A673 (cell line): ENCODE measurements at regions not wholly inside any gene's neighbourhood (a gene's known extent, or its start where the extent isn't known, plus 50 kb on each side); places are given as distances from the start of the nearest gene placed in this dataset.

Source experiments
- BruUV-seq: library from RNA; stranded (reverse); fragments of 400-500 nt; replicated peaks from 2 replicates; lab custom pipeline; 2021; lab: Mats Ljungman, UMichigan
- CTCF ChIA-PET: fragments of 300-600 bp; sonication (Branson Sonifier 250); formaldehyde crosslinking; loops from one replicate; lab custom pipeline; 2022; ENCODE audit warnings: antibody characterized with exemption; lab: Charles Lee
- POLR2A ChIA-PET: fragments of 300-600 bp; sonication (Branson Sonifier 250); formaldehyde crosslinking; loops from one replicate; lab custom pipeline; 2022; ENCODE audit warnings: antibody characterized with exemption; ENCODE audit not compliant: low non-redundant PET; lab: Charles Lee
- DNase-seq: peaks from one replicate; pipeline ENCODE4 v3.0.0-alpha.2; 2015; ENCODE audit warnings: low spot score
- H3K27ac ChIP-seq: fragments of 200-600 bp; sonication (generic); 2 replicates; pipeline ENCODE4 v1.5.1; 2016; ENCODE audit warnings: mixed run types, low read depth, mild to moderate bottlenecking, mixed read lengths, antibody characterized with exemption, low read length; ENCODE audit not compliant: poor library complexity, severe bottlenecking
- H3K27me3 ChIP-seq: fragments of 200-600 bp; sonication (generic); replicated peaks from 2 replicates; pipeline ENCODE4 v1.6.1; 2017; ENCODE audit warnings: mixed run types, low read depth, mild to moderate bottlenecking, mixed read lengths, antibody characterized with exemption, low read length; ENCODE audit not compliant: insufficient read depth, poor library complexity
- H3K36me3 ChIP-seq: fragments of 200-600 bp; sonication (generic); 2 replicates; pipeline ENCODE4 v1.6.1; 2016; ENCODE audit warnings: mixed run types, mild to moderate bottlenecking, mixed read lengths, antibody characterized with exemption, low read length; ENCODE audit not compliant: insufficient read depth, poor library complexity, severe bottlenecking
- H3K4me1 ChIP-seq: fragments of 200-600 bp; sonication (generic); 2 replicates; pipeline ENCODE4 v1.6.1; 2017; ENCODE audit warnings: mixed run types, mild to moderate bottlenecking, mixed read lengths, antibody characterized with exemption, low read length; ENCODE audit not compliant: insufficient read depth, poor library complexity, severe bottlenecking
- H3K4me3 ChIP-seq: fragments of 200-600 bp; sonication (generic); 2 replicates; pipeline ENCODE4 v1.5.1; 2016; ENCODE audit warnings: low read depth, mixed run types, mild to moderate bottlenecking, mixed read lengths, low read length; ENCODE audit not compliant: poor library complexity, severe bottlenecking
- H3K9me3 ChIP-seq: fragments of 200-600 bp; sonication (generic); 2 replicates; pipeline ENCODE4 v1.6.1; 2016; ENCODE audit warnings: mixed run types, low read depth, mild to moderate bottlenecking, mixed read lengths, antibody characterized with exemption, low read length; ENCODE audit not compliant: poor library complexity, severe bottlenecking
- EZH2 ChIP-seq: fragments of 200-600 bp; sonication (generic); IDR thresholded peaks from 2 replicates; pipeline ENCODE4 v1.6.1; 2017; ENCODE audit warnings: borderline replicate concordance, low read depth, mild to moderate bottlenecking, mixed read lengths, antibody characterized with exemption, low read length; ENCODE audit not compliant: poor library complexity, severe bottlenecking
- intact Hi-C: fragments of 100-400 bp; cut with micrococcal nuclease; formaldehyde crosslinking; loops from one replicate; pipeline ENCODE4 v1.10.0; 2022; ENCODE audit not compliant: unreplicated experiment
- TF ChIP-seq, protein P1 (sequence below): fragments of 300-800, 200-600 bp; sonication (generic); conservative IDR thresholded peaks from 2 replicates; pipeline ENCODE4 v1.5.1; 2017; ENCODE audit warnings: low read depth, mild to moderate bottlenecking, antibody characterized with exemption, low read length, moderate library complexity, mixed read lengths

DNA sequence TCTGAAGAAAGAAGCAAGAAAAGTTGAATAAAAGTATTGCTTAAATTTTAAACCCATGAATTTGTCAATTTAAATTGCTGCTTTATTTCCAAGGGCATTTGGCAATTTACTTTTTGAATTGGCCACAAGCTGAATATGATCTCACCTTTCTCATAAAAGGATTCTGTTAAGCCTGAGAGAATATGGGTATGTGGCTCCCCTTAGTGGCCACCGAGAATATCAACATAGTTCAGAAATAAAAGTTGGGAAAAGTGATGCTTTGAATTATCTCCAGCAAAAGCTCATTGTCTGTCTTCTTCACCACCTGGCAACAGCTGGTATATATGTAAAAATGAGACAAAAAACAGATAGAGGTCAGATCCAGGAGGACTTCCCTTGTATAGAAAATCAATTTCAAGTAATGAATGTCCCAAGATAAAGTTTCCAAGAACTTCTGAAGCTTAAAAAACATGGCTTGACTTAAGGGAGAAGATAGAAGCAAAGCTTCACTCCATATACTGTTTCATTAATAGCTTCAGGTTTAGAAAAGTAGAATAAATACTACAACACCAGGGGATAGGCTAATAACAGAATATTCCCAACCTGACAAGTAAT, 290.7 kb upstream of the FAM241A start:
- Histone ChIP-seq H3K4me1 (no peaks in the 10 kb centered on the region), H3K27ac (no peak overlapping the region), H3K9me3 (no peaks in the 10 kb centered on the region), H3K27me3 (no peaks in the 10 kb centered on the region), H3K36me3 (no peaks in the 10 kb centered on the region), H3K4me3 (no peak overlapping the region)
- CTCF ChIA-PET: interaction anchor here (0.6 to 2.2 kb wide), 7 partner anchors 9 to 1812 kb away, joined by 4 to 10 read pairs (median 4); no protein-coding TSS in a partner anchor
- intact Hi-C loops: loop anchor here (1.0 to 10.0 kb wide), 4 partner anchors 176 to 1222 kb away; no protein-coding TSS in a partner anchor
- TF ChIP-seq, protein P1, sequence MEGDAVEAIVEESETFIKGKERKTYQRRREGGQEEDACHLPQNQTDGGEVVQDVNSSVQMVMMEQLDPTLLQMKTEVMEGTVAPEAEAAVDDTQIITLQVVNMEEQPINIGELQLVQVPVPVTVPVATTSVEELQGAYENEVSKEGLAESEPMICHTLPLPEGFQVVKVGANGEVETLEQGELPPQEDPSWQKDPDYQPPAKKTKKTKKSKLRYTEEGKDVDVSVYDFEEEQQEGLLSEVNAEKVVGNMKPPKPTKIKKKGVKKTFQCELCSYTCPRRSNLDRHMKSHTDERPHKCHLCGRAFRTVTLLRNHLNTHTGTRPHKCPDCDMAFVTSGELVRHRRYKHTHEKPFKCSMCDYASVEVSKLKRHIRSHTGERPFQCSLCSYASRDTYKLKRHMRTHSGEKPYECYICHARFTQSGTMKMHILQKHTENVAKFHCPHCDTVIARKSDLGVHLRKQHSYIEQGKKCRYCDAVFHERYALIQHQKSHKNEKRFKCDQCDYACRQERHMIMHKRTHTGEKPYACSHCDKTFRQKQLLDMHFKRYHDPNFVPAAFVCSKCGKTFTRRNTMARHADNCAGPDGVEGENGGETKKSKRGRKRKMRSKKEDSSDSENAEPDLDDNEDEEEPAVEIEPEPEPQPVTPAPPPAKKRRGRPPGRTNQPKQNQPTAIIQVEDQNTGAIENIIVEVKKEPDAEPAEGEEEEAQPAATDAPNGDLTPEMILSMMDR: peak; percentile 76
- TF ChIP-seq EZH2: no peak
- BruUV-seq: no TSS peak
- POLR2A ChIA-PET: no interaction called here
- peak; percentile 48 for DNase-seq

DNA sequence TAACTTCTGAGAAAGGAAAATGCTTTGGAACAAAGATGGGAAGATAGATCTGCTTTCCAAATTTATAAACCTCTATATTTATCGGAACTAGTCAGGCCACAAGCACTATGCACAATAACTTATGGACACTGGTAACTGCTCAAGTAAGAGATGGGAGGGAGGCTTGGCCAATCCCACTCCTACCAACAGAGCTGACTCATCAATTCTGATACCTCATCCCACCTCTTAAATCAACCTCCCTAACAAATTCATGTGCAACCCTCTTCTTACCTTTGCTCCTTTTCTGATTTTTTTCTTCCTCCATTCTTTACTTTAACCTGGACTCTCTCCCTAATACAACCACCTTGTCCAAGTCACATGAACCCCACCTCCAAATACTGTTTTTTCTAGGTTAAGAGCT, 289.9 kb upstream of the FAM241A start:
- Histone ChIP-seq H3K36me3 (no peaks in the 10 kb centered on the region), H3K27me3 (no peaks in the 10 kb centered on the region), H3K9me3 (no peaks in the 10 kb centered on the region), H3K4me1 (no peaks in the 10 kb centered on the region), H3K4me3 (no peak overlapping the region), H3K27ac (no peak overlapping the region)
- CTCF ChIA-PET: interaction anchor here (1.3 to 2.2 kb wide), 2 partner anchors 176 to 214 kb away, joined by 6 to 10 read pairs; no protein-coding TSS in a partner anchor
- DNase-seq: no peak
- TF ChIP-seq EZH2: no peak
- TF ChIP-seq, protein P1: no peak
- no TSS peak for BruUV-seq
- POLR2A ChIA-PET: no interaction called here
- intact Hi-C loops: loop anchor here (2.0 to 10.0 kb wide), 3 partner anchors 175 to 1223 kb away; no protein-coding TSS in a partner anchor

DNA sequence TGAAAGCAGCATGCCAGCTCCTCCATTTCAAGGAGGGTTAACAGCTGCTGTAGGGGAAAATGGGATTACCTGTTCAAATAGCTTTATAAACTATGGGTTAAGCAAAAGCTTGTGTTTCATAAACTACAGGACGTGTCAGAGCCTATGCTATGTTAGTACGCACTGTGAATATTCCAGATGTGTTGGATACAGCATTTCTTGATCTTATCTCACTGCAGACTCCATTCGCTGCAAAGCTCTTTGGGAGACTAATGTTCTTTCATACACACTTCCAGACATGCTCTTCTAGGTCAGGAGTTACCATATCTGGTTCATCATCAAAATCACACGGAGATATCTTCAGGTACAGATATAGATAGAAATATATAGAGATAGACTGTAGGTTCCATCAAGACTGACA, 281.2 kb upstream of the FAM241A start:
- Histone ChIP-seq H3K27me3 (no peaks in the 10 kb centered on the region), H3K9me3 (no peaks in the 10 kb centered on the region), H3K36me3 (no peaks in the 10 kb centered on the region), H3K27ac (no peak overlapping the region), H3K4me1 (no peaks in the 10 kb centered on the region), H3K4me3 (no peak overlapping the region)
- POLR2A ChIA-PET: no interaction called here
- CTCF ChIA-PET: interaction anchor here (1.0 kb wide), 1 partner anchor 9 kb away, joined by 4 read pairs; no protein-coding TSS in a partner anchor
- no TSS peak for BruUV-seq
- TF ChIP-seq EZH2: no peak
- intact Hi-C loops: no loop called here
- no peak for DNase-seq
